ENCODE measurements at regions not wholly inside any gene's neighbourhood (a gene's known extent, or its start where the extent isn't known, plus 50 kb on each side); places are given as distances from the start of the nearest gene placed in this dataset.
A peak's percentile ranks its signal among the peaks of the same experiment; 100 is the strongest.
"Not testable (repeated sequence)": the region's sequence is repeated elsewhere in the genome, so short reads cannot be mapped to it uniquely, and the experiment has no call there.

DNA sequence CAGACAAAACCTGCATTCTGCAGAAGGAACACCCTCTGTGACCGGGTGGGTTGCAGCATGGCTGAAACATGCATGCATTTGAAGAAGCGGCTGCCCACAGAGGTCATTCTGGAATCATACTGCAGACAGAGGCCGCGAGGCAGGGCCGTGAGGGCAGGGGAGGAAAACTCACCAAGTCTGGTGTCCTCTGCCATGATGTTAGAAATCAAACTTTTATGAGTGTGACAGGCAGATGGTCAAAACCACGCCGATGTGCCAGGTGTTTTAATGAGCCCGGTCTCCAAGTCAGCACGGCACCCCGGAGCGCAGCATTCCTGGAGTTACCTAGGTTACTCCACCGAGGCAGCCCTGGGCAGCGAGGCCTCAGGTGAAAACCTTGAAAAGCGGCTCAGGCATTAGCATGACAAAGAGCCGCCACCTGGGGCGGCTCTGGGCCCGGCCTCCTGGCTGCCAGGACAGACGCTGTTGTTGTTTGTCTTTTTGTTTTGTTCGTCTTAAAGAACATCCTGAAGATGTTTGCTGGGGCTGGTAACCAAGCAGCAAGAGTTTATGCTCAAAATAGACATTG lies 255.6 kb downstream of the ERMARD start:
- DNase-seq = no peak

DNA sequence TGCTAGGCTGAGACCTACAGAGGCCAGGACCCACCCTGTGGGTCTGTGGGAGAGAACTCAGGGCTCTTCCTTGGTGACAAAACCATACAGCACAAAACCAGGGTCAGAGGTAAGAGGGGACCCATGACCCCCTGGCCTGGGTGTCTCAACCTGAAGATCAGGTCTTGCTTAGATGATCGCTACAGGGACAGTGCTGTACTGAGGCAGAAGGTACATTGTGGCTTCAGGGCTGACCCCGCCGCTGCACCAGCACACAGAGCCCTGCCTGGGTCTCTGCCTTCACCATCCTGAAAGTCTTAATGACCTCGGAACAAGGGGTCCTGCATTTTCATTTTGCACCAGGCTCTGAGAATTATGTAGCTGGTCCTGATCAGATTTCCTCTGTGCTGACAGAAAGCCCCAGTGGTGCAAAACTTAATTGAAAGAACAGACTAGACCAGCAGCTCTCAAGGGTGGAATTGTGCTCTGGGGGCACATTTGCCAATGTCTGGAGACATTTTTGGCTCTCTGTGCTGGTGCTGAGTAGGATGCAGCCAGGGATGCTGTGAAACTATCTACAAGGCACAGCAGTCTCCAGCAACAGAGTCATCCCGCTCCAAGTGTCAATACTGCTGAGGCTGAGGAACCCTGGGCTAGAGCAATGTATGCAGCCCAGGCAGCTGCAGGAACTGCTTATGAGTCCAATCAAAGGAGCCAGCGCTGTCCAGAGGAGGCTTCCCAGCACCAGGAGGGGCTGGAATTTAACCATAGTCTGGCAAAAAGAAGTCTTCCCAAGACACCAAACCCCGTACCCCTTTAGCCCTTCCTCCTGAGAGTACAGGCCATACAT lies 254.9 kb downstream of the ERMARD start:
- no peak for DNase-seq

DNA sequence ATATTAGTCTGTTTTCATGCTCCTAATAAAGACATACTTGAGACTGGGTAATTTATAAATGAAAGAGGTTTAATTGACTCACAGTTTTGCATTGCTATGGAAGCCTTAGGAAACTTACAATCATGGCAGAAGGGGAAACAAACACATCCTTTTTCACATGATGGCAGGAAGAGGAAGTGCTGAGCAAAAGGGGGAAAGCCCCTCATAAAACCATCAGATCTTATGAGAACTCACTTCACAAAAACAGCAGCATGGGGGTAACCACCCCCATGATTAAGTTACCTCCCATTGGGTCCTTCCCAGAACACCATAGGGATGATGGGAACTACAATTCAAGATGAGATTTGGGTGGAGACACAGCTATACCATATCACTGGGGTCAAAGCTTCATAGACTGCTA lies 254.2 kb downstream of the ERMARD start:
- DNase-seq = peak; percentile 17

DNA sequence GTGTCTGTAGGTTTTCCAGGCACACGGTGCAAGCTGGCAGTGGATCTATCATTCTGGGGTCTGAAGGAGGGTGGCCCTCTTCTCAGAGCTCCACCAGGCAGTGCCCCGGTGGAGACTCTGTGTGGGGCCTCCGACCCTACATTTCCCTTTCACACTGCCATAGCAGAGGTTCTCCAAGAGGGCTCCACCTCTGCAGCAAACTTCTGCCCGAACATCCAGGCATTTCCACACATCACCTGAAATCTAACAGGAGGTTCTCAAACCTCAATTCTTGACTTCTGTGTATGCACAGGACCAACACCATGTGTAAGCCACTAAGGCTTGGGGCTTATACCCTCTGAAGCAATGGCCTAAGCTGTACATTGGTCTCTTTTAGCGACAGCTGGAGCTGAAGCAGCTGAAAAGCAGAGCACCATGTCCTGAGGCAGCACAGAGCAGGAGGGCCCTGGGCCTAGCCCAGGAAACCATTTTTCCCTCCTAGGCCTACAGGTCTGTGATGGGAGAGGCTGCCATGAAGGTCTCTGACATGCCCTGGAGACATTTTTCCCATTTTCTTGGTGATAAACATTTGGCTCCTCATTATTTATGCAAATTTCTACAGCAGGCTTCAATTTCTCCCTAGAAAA lies 253.3 kb downstream of the ERMARD start:
- DNase-seq = no peak

- DNase-seq = no peak
Measured at GRCh38 chr6:170003451-170004160, 252.2 kb downstream of the ERMARD start.

DNA sequence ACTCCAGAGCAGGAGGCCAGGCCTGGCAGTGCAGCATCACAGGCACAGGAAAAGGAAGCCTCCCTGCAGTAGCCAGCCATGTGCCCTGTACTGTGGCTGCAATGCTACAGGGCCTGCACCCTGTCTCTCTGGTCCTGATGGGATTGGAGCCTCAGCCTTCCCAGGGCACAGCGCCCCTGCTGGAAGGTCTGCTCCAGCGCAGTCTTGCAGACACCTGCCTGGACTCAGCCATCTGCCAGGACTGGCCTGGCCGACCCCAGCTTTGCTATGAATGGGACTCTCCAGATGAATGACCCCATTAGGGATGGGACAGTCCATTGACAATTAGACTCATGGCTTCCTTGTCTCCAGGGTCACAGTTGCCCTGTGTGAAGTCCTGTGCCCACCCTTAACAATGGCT lies 251.6 kb downstream of the ERMARD start:
- DNase-seq = no peak

GRCh38 chr6:170001782-170002181 lies 250.4 kb downstream of the ERMARD start:
- DNase-seq = not testable (repeated sequence)

DNA sequence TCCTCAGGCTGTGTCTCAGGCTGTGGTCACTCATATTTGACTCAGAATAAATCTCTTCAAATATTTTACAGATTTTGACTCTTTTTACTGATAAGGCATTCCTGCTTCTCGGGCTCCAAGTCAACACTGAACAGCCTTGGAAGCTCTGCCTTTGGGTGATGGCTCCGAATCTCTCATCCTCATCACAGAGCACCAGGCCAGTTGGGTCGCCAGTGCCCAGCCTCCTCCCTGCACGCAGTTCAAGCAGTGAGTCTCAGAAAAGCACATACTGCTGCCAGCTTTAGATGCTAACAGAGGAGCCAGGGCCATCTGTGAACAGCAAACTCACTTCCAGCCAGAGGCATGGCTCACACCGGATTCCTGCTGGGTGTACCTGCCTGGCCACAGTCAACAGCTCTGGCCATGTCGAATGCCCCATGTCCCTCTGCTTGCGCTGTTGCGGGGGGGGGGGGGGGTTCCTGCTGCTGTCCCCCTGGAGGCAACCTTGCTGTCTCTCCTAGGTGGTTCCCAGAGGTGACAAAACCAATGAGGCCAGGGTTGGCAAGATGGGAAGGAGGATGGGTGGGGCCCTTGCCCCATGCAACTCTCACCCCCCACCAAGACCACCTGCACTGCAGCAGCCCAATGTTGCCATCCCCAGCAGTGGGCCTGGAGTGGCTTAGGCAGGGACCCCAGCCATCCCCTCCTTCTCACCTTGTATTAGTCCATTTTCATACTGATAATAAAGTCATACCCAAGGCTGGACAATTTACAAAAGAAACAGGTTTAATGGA lies 248.8 kb downstream of the ERMARD start:
- no peak for DNase-seq

GRCh38 chr6:169999367-169999766 lies 247.9 kb downstream of the ERMARD start:
- DNase-seq = no peak

DNA sequence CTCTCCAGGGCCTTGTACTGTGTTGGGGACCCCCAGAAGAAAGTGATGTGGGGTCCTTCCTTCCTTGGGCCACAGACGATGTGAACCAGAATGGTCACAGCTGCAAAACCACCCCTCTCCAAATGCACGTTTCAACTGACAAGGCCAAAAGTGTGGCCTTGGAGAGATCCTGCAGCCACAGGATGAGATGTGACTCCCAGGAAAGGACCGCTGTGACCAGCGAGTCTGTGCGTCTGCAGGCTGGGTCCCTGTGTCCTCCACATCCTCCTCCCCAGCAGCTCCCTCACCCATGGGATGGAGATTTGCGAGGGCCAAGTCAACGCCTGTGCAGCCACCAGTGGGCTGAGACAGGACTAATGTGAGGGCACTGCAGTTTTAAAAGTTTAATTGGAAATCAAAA lies 247.0 kb downstream of the ERMARD start:
- DNase-seq = no peak

DNA sequence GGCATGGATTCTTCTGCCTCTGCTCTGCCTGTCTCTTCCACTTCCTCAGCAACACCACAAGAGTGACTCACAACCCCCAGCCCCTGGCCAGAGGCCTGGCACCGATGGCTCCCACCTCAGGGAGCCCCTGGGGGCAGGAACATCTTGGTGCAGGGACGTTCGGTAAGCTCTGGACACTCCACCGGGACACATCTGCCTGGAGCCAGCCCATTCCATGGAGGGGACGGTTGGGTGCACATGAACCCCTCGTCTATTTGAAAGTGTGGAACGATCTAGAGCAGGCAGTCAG lies 246.5 kb downstream of the ERMARD start:
- DNase-seq = peak; percentile 72

DNA sequence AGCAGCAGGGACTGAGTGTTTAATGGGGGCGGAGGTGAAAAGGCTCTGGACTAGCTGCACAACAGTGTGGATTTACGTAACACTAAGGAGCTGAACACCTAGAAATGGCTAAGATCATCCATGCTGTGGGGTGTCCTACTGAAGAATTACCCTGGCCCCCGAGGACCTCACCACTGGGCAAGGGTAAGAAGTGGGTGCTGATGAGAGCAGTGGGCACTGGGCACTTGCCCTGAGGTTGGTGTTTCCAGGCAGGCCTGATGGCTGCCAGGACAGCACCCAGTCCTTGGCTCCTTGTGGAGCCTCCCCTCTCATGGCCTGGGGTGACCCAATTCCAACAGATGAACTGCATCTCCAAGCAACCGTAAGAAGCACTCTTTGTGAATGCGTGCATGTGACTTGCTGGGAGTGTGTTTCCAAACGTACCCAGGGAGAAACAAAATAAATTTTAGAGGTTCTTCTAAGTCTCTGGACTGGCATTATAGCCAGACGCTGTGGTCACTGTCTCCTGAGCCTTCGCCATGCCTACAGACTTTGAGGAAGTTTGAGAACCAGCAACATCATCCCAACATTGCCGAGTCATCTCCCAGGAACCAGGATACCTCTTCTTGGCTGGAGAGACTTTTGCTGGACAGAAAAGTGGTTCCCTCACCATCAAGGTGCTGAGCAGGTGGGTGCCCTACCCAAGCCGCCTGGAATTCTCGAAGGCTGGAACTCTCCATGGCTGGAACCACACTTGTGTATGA lies 245.9 kb downstream of the ERMARD start:
- peak; percentile 68 for DNase-seq

GRCh38 chr6:169996378-169997051 lies 245.1 kb downstream of the ERMARD start:
- no peak for DNase-seq

DNA sequence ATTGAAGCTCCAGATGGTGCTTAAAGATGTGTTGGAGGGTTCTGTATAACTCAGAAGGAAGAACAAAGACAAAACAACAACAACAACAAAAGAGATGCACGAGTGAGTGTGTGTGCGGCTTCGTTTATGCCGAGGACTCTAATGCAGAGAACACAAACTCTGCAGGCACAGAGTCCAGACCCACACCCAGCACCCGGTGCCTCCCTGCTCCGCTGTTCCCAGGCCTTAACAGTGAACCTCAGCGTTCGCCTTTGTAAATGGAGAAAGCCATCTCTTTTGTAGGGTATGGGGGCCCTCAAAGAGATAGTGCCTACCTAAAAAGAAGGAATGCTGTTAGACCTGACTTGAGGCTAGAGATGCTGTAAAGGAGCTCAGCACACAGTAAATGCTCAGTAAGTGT lies 243.3 kb downstream of the ERMARD start:
- DNase-seq = no peak

- DNase-seq = no peak
Measured at GRCh38 chr6:169993861-169994481, 242.5 kb downstream of the ERMARD start.

- no peak for DNase-seq
Measured at GRCh38 chr6:169991913-169992312, 240.5 kb downstream of the ERMARD start.

DNA sequence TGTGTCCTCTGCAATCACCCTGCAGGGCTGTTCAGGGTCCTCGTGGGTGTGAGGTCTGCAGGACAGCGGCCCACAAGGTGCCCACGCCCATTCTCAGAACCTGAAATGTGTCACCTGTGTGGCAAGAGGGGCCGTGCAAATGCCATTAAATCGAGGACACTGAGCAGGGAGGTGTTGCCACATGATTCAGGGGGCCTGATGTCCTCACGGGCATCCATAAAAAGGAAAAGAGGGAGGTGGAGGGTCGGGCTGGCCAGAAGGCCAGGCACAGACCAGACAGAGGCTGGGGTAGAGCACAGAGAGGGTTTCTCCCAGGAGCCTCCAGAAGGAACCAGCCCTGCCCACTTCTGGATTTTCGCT lies 239.6 kb downstream of the ERMARD start:
- no peak for DNase-seq

GRCh38 chr6:169990095-169991030 lies 238.9 kb downstream of the ERMARD start:
- DNase-seq = peak; percentile 89

DNA sequence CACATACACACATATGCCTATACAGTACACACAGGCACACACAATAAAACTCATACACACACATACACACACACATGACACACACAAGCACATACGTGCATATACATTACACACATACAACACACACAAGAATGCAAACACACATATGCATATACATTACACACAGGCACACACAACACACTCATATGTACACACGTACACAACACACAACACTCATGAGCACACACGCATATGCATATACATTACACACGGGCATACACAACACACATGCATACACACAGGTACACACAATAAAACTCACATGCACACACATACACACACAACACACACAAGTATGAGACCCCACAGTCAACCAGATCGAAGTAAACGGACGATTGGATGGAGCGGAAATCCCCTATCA lies 238.2 kb downstream of the ERMARD start:
- no peak for DNase-seq
